ENCODE measurements at regions not wholly inside any gene's neighbourhood (a gene's known extent, or its start where the extent isn't known, plus 50 kb on each side); places are given as distances from the start of the nearest gene placed in this dataset.
"Not testable (repeated sequence)": the region's sequence is repeated elsewhere in the genome, so short reads cannot be mapped to it uniquely, and the experiment has no call there.

DNA sequence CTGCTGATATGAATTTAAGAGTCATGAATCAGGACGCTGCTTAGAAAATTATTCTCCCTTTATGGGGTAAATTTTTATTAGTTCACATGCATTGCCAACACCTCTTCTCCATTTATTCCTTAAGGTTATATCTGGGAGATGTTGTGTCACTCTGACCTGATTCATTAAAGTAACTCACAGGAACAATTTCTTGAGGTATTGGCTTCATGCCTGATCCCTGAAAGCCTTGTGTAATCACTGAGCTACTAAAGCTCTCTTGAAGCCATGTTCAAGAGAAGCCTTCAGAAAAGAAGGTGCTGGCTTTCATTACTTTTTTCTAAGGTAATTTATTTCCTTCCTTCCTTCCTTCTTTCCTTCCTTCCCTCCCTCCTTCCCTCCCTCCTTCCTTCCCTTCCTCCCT lies 420.6 kb downstream of the RAB38 start:
- DNase-seq = no peak

DNA sequence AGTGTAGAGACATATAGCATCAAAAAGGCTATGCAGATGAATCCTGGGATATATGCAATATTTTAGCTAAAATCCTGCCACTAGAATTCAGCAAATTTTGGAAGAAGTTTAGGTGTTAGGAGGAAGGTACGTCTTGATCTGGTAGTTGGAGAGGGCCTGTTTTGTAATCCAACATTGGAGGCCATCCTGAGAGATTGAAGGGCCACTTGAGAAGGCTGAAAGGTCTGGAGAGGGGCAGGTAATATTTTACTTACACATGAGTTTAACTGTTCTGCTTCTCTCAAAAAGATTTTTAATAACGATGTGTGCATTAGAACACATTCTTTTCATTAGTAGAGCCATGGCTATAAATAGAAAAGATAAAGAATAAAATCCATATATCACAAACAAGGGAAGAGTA lies 422.1 kb downstream of the RAB38 start:
- no peak for DNase-seq

DNA sequence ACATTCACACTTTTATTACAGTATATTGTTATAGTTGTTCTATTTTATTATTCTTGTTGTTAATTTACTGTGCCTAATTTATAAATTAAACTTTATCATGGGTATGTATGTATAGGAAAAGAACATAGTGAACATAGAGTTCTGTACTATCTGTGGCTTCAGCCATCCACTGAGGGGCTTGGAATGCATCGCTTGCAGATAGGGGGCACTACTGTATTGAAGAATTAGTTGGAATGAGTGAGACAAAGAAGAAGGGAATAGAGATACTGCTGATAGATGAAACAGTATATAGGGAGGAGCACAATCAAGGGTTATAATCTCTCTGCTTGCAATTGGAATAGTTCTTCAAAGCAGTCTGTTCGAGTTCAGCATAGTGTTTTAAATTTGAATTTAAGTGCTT lies 432.2 kb downstream of the RAB38 start:
- DNase-seq = no peak

DNA sequence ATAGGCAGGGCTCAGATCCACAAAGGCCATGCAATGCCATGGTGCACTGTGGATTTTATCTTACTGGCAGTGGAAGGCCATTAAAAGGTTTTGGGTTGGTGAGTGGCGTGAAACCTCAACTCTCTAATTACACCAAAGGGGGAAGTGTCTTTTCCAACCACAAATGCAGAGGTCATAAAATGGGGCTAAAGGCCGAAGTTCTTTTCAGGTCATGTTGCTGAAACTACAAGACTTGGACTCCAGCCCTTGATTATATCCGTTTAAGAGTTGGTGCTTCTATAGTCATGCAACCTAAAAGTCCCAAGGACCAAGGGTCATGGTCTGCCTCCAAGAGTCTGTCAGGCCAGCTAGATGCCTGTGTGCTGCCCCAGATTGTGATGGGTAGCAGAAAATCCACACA lies 434.3 kb downstream of the RAB38 start:
- DNase-seq = no peak

DNA sequence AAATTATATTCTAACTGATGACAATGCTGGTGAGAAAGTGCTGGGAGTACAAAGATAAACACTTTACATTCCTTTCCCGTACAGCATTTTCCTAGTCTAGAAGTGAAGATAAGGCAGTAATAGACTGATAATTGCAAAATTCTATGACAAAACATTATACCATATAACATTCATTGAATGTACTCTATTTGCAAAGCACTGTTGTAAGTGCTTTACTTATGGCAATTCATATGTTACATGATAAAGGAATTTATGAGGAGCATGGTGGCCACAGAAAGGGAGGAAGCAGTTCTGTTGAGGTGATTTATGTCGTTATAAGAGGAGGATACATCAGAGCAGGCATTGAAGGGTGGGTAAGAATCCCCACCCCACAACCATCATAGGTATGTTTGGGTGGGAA lies 434.8 kb downstream of the RAB38 start:
- no peak for DNase-seq

DNA sequence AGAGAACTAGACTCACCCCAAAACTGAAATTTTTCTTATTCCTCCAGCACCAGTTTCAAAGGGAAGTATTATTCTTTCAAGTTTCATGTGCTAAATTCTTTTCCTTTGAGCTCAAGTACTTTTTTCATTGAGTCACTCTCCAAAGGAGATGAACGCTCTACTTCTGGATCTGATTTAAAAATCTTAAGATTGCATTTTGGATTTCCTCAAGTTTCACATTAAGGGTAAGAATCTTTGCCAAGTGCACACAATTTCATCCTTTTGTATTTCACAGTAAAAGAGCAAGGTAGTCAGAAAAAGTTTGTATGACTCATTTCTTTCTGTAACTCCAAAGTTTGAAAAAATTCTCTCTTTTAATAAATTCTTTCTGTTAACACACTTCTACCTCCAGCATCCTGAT lies 435.5 kb downstream of the RAB38 start:
- no peak for DNase-seq

DNA sequence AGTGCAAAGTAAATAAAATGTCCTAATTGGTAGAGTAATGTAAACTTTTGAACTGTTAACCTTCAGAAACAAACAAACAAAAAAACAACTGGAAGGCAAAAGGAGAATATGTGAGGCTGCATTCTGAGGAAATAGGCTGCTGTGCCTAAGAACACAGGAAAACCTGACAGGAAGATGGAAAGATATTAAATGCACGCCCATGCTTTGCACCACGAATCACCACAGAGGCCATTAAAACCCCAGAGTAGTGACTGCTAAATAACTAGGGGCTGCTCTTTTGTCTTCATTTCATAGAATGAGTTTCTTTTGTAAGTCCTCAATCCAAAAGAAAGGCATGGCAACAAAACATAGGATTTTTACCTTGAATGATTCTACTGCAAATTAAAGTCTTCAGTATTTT lies 436.0 kb downstream of the RAB38 start:
- no peak for DNase-seq

DNA sequence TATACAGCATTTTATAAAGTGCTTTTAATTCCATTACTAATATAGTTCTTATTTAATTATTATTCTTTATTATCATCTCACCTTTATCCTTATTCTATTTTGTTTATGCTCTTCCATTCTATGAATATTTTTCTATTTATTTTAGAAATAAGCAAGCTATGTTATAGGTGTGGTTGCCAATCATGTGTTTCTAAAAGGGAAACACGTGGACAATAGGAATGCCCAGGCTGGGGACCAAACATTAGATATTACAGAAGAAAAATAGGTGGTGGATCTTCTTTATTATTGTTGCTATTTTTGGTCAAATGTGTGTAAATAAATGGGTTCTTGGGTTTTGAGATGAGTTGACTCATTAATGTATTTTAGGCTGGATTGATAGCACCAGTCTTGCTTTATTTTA lies 438.3 kb downstream of the RAB38 start:
- no peak for DNase-seq

DNA sequence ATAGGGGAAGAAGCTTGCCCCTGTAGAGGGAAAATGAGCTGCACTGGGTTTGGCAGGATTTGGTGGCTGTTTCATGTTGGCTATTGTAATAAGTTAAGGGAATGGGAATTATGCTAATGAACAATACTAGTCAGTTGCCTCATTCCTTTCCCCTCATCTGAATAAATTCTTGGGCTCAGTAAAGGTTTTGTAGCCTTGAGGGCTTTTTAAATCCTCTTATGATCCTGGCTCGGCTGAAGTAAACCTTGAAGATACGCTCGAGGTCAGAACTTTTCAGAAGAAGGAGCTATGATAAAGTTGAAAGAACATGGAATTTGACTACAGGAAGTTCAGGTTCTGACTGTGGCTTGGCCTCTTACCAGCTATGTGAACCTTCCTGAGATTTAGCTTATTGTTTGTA lies 448.7 kb downstream of the RAB38 start:
- DNase-seq = no peak

DNA sequence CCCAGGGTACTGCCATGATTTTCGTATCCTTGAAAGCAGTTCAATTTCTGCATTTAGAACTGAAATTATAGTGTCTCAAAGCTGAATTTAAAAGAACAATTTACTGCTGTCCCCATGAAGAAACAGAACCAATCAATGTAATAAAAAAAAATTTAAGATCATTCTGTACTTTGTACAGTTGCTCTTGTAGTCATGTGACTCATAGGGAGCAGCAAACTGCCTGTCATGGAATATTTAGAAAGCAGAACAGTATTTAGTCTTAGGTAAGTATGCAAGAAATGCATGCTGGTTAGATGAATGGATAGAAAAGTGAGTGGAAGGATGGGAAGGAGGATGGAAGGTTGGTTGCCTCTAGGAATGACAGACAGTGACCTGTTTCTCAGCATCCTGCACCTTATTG lies 450.9 kb downstream of the RAB38 start:
- DNase-seq = no peak

DNA sequence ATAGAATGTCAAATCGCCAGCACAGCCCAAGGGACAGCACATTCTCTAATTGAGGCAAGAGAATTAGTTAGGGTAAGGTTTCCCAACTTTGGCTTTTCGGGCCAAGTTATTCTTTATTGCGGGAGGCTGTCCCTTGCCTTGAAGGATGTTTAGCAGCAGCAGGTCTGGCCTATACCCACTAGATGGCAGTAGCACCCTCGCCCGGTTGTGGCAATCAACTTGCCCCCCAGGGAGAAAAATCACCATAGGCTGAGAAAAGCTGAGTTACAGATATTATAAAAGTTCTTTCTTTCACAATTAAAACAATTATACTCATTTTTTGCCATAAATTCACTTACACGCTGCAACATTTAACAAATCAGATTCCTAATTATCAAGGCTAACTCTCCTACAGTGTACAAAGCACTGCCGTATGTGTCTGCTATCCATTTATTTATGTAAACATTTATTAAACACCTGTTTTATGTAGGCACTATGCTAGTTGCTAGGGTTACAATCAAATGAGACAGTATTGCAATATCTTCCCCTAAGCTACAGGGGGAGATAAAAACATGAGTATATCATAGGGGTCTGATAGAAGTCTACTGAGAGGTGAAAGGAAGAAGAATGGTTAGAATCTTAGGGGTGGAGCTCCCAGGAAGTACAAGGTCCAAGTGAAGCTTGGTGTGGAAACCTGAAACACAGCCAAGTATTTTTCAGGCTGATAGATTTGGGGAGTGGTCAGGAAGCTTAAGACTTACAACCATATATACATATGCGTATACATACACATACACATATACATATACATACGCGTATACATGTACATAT lies 452.3 kb downstream of the RAB38 start:
- DNase-seq = no peak

DNA sequence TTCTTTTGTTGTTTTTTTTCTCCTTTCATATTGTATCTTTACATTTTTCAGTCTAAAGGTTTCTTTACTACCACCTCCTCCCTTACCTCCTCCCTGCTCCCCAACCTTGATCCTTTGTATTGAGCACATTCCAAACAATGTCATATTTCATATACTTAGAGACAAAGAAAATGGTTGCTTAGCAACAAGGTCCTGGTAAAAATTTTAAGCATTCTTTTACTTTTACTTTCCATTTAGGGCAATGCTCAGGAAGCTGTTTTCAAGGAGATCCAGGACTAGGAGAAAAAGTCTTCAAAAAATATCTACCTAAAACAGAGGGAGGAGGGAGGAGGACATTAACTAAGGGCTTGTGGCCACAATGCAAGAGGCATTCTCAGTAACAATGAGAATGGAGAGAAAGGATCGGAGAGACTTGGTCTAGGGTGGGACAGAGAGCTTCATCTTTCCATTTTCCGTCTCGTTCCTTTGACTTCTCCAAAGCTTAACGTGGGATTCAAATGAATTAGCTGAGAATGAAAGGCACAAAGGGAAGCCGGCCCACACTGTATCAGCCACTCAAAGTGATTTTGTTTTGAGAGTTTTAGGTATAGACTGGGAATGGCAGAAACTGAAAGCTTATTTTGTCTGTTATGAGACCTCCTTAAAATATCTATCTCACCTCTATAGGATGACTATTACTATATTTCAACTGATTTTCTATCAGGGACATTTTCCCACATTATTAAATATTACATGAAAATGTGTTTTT lies 455.7 kb downstream of the RAB38 start:
- no peak for DNase-seq

DNA sequence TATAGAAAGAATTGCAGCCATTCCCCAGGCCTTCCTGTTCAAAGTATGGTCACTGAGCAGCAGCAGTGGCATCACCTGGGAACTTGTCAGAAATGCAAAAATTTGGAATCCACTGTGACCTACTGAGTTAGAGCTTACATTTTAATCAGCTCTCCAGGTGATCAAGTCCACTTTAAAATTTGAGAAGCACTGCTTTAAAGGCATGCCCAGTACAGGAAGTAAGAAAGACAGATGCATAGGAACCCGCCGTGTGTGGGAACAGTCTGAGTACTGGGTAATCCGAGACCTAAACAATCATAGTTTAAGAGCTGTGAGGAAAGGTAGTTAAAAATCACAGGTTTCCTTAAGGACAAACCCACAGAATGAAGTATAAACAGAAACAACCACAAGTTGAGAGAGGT lies 462.4 kb downstream of the RAB38 start:
- peak; percentile 63 for DNase-seq

DNA sequence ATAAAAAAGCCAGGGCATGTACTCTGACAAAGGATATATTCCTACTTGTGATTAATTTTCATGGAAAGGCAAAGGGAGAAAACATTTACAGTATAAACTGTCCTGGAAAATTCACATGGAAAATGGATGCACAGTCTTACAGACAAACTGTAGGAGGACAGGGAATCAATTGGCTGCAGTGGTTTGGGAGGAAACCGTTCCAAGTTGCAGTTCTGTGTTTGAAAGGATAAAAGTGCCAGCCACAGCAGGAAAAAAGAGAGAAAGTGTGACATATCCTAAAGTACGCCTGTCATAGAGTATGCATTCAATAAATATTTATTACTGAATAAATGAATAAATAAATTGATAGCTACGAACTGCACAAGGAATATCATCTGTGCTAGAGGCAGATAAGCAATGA lies 462.9 kb downstream of the RAB38 start:
- no peak for DNase-seq

DNA sequence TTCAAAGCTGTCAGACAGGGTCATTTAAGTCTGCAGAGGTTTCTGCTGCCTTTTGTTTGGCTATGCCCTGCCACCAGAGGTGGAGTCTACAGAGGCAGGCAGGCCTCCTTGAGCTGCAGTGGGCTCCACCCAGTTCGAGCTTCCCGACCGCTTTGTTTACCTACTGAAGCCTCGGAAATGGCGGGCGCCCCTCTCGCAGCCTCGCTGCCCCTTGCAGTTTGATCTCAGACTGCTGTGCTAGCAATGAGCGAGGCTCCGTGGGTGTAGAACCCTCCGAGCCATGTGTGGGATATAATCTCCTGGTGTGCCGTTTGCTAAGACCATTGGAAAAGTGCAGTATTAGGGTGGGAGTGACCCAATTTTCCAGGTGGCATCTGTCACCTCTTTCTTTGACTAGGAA lies 471.7 kb downstream of the RAB38 start:
- DNase-seq = not testable (repeated sequence)

DNA sequence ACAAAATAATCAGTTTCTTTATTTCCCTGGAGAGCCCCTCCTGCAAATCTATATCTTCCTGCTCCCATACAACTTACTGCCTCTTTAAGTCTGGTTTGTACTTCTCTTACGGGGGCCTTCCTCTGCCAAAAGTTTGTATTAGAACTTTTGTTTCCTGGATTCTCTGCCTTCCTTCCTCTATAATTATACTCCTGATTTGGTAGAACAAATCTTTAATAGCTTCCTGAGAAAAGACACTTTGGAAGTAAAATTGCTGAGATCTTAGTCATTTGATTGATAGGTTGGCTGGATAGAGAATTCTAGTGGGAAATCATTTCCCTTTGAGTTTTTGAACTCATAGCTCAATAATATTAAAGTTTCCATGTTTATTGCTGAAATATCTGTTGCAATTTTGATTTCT lies 499.2 kb downstream of the RAB38 start:
- no peak for DNase-seq

DNA sequence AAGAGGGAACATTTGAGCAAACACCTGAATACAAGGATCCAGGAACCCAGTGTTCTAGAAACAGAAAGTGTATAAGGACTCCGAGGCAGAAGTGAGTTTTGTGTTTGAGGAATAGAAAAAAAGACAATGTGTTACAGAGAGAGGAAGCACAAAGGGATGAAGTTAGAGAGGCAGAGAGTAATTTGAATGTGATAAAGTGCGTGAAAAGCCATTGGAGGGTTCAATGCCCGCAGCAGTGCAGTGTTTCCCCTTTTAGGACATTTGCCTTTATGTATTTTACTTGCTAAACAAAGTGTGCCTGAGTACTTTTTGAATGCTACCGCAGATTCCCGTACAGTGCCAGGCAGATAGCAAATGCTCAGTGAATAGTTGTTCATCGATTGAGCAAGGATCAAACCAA lies 508.5 kb downstream of the RAB38 start:
- no peak for DNase-seq

DNA sequence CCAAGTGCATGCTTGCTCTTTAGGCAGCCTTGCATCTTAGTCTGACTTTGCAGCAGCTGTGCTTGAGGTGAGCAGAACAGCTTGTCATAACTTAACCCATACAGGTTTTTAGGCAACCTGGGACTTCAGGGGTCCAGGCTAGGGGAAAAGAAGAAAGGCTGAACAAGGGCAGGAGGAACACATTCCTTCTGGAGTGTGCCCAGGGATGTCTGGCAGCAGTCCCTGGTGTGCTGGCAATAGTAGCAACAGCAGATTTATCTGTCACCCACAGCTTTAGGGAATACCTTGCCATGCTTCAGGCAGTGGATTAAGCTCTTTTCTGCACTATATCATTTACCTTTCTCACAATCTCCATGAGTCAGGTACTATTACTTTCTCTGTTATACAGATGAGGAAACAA lies 513.0 kb downstream of the RAB38 start:
- no peak for DNase-seq

DNA sequence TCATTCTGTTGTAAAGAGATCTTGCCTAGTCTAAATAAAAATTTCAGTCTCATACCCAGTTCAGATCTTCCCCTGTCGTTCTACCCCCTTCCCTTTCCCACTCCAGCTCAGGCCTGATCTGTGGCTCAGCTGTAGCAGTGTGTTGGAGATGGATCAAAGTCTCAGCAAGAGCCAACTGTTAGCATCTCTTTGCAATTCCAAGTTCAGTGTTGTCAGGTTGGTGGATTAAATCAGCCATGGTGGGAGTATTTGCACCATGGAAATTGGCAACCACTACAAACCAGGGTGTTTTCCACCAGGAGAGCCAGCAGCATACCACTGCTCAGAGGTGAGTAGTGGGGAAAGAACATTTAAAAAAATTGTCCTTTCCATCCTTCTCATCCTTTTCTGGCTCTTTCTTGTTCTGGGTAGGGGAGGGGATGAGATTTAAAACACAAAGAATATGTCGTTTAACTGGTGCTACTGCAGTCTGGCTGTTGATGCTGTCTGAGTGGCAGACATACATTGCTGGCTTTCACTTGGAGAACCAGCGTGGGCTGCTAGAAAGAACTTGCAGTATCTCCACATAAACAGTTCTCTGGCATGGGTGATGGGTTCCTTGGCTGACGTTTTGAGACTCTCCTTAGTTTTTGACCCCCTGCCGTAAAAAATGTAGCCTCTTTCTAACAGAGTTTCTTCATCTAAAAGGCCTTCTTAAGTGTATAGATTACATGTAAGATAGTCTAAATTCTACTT lies 514.1 kb downstream of the RAB38 start:
- no peak for DNase-seq

DNA sequence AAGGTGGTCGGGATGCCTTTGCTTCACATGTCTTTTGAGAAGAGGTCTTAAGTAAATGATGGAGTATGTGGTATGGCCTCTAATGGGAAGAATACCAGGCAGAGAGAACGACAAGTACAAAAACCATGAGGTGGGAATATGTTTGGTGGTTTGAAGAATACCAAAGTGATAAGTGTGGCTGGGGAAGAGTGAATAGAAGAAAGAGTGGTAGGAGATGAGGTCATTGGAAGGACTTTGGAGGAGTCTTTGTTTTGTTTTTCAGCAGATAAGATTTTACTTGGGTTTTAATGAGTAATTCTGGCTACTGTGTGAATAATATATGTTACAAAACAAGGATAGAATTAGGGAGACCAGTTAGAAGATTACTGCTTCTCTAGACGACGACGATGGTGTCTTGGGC lies 515.4 kb downstream of the RAB38 start:
- DNase-seq = no peak

DNA sequence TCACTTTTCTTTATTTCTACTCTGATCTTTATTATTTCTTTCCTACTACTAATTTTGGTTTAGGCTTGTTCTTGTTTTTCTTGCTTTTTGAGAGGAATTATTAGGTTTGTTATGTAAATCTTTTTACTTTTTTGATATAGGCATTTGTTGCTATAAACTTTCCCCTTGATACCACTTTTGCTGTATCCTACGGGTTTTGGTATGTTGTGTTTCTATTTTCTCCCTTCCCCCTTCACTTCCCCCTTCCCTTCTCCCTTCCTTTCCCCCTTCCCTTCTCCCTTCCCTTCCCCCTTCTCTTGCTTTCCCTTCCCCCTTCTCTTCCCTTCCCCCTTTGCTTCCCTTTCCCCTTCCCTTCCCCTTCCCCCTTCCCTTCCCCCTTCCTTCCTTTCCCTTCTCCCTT lies 529.6 kb downstream of the RAB38 start:
- no peak for DNase-seq

DNA sequence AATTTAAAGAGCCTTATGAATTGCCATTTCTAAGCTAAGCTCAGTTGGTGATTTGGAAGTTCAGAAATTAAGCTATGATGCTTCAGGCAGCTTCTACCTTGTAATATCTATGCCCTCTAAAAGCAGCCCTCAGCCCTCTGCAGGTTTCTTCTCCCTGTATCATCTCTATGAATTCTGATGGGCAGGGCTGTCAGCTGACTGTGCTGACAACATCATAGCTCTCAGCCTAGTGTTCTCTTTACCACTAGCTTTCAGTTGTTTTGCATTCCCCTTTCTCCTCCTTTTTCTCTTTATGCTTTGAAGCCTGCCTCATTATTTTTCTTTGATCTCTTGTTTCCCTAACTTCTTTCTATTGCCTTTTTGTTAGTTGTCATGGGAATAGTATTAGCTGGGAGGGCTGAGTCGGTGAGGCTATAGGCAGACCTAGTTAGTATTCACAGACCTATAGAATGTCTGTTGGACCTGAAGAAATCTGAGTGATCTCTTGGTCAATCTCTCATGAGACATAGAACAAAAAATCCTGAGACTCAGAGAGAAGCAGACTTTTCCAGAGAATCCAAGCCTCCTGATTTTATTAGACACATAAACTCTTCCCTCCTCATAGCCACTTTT lies 535.4 kb downstream of the RAB38 start:
- no peak for DNase-seq

DNA sequence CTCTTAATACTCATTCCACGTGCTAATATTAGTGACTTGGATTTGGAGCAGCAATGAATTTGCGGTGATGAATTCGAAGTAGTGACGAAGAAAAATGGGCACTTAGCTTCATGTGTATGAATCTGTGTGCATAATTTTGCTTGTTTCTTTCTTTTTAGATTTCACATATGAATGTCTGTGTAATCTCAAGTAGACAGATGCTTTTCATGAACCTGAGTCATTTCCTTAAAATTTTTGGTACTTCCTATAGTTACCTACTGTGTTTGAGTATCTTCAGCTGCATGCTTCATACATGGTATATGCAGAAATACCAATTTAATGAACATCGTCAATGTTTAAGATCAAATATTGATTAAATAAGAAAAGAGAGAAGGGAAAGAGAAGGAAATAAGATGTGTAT lies 540.2 kb downstream of the RAB38 start:
- no peak for DNase-seq

DNA sequence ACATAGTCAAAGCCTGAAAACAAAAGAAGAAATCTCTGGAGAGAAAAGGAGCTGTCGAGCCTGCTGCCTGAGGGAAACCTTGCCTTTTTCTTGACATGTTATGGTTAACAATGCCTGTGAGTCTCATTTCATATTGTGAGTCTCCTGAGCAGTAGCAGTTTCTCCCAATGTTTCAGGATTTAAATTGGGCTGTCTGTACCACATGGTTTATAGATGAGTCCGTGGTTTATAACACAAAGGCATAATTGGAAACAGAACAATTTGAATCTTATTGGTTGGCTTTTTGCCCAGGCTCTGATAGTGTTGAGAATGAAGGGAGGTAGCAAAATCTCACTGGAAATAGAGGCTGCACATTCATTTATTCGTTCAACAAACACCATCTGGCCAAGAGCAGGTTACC lies 540.9 kb downstream of the RAB38 start:
- no peak for DNase-seq
